ENCODE measurements at regions not wholly inside any gene's neighbourhood (a gene's known extent, or its start where the extent isn't known, plus 50 kb on each side); places are given as distances from the start of the nearest gene placed in this dataset.

- no peak for TF ChIP-seq CTCF (IDR thresholded peaks at IDR 0.05)
- TF ChIP-seq POLR2A (IDR thresholded peaks at IDR 0.05) = no peak
- Histone ChIP-seq H3K36me3 (no peaks in the 10 kb centered on the region), H3K4me3 (no peak overlapping the region), H3K4me1 (no peaks in the 10 kb centered on the region), H3K9me3 (no peaks in the 10 kb centered on the region), H3K27me3 (peaks cover 20% of the 10 kb centered on the region), H3K27ac (no peak overlapping the region)
- no peak for ATAC-seq
- WGBS, 2 donors (ENCODE audit: low coverage in 1 of 2) = 41 to 64% methylated on average over 3 to 4 of the region's 5 CpGs
These were observed 469.9 kb downstream of the CCSER2 start for GRCh38 chr10:84798312-84798711.

GRCh38 chr10:84801156-84801555, 472.8 kb downstream of the CCSER2 start:
- TF ChIP-seq POLR2A (IDR thresholded peaks at IDR 0.05) = no peak
- TF ChIP-seq EP300 (IDR thresholded peaks at IDR 0.05) = no peak
- TF ChIP-seq POLR2AphosphoS5 (IDR thresholded peaks at IDR 0.05) = no peak
- TF ChIP-seq CTCF (IDR thresholded peaks at IDR 0.05) = no peak
- WGBS, 2 donors (ENCODE audit: low coverage in 1 of 2) = 50 to 59% methylated on average over 1 to 2 of the region's 2 CpGs
- no peaks in the 10 kb centered on the region for H3K4me1 ChIP-seq
- no peak overlapping the region for H3K4me3 ChIP-seq
- no peak for ATAC-seq
- no peaks in the 10 kb centered on the region for H3K36me3 ChIP-seq
- no peak overlapping the region for H3K27ac ChIP-seq
- H3K27me3 ChIP-seq = peaks cover 20% of the 10 kb centered on the region
- H3K9me3 ChIP-seq = no peaks in the 10 kb centered on the region

GRCh38 chr10:84801916-84802315, 473.5 kb downstream of the CCSER2 start:
- Histone ChIP-seq H3K4me3 (no peak overlapping the region), H3K36me3 (no peaks in the 10 kb centered on the region), H3K4me1 (no peaks in the 10 kb centered on the region), H3K27me3 (peaks cover 20% of the 10 kb centered on the region), H3K27ac (no peak overlapping the region), H3K9me3 (no peaks in the 10 kb centered on the region)
- 63 to 90% methylated on average over 3 of the region's 3 CpGs for WGBS, 2 donors (ENCODE audit: low coverage in 1 of 2)
- no peak for ATAC-seq
- TF ChIP-seq POLR2A (IDR thresholded peaks at IDR 0.05) (no peak), POLR2AphosphoS5 (IDR thresholded peaks at IDR 0.05) (no peak), EP300 (IDR thresholded peaks at IDR 0.05) (no peak), CTCF (IDR thresholded peaks at IDR 0.05) (no peak)

- TF ChIP-seq POLR2A (IDR thresholded peaks at IDR 0.05) (no peak), EP300 (IDR thresholded peaks at IDR 0.05) (no peak), CTCF (IDR thresholded peaks at IDR 0.05) (no peak), POLR2AphosphoS5 (IDR thresholded peaks at IDR 0.05) (no peak)
- Histone ChIP-seq H3K27ac (no peak overlapping the region), H3K4me3 (no peak overlapping the region), H3K36me3 (no peaks in the 10 kb centered on the region), H3K27me3 (peaks cover 11% of the 10 kb centered on the region), H3K9me3 (no peaks in the 10 kb centered on the region), H3K4me1 (no peaks in the 10 kb centered on the region)
- 56 to 70% methylated on average over 2 of the region's 2 CpGs for WGBS, 2 donors (ENCODE audit: low coverage in 1 of 2)
- no peak for ATAC-seq
These were observed 476.8 kb downstream of the CCSER2 start for GRCh38 chr10:84805149-84805548.

GRCh38 chr10:84811113-84811512, 482.7 kb downstream of the CCSER2 start:
- 40 to 51% methylated on average over 1 to 5 of the region's 5 CpGs for WGBS, 2 donors (ENCODE audit: low coverage in 1 of 2)
- Histone ChIP-seq H3K4me3 (no peak overlapping the region), H3K27me3 (no peaks in the 10 kb centered on the region), H3K27ac (no peak overlapping the region), H3K36me3 (no peaks in the 10 kb centered on the region), H3K9me3 (no peaks in the 10 kb centered on the region), H3K4me1 (no peaks in the 10 kb centered on the region)
- TF ChIP-seq CTCF (IDR thresholded peaks at IDR 0.05) (no peak), POLR2A (IDR thresholded peaks at IDR 0.05) (no peak), EP300 (IDR thresholded peaks at IDR 0.05) (no peak), POLR2AphosphoS5 (IDR thresholded peaks at IDR 0.05) (no peak)
- no peak for ATAC-seq

Measured in gastroesophageal sphincter (tissue), 4 donors.